ENCODE measurements at regions not wholly inside any gene's neighbourhood (a gene's known extent, or its start where the extent isn't known, plus 50 kb on each side); places are given as distances from the start of the nearest gene placed in this dataset.

DNA sequence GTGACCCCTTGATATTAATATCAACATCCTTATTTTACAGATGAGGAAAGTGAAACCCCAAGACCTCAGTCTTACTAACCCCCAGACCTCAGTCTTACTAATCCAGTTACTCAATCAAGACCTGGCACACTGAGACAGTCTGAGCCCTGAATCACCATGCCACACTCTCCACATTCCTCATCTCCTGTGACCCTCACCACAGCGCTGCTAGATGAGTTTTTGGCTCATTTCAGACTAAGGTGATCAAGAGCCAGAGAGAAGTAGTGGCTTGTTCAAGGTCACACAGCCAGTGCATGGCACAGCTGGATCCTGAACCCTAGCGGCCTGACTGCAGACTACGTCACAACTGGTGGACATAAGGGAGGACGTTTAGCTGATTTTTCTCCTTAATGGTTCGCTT lies 579.2 kb downstream of the BCL11B start:
- no peak overlapping the region for H3K27ac Mint-ChIP-seq
- CTCF ChIA-PET, result no interaction called here
- H3K27me3 Mint-ChIP-seq (ENCODE audit: low read depth), result no peaks in the 10 kb centered on the region; the same call in 1 of the 2 replicates
- DNase-seq (ENCODE audit: low spot score) (no peak), ATAC-seq (no peak)
- no peaks in the 10 kb centered on the region for H3K36me3 Mint-ChIP-seq
- H3K9me3 Mint-ChIP-seq, result peaks cover 14% of the 10 kb centered on the region
- no peak for TF ChIP-seq ETV6 (CRISPR knock-in tag; IDR thresholded peaks at IDR 0.05)
- TF ChIP-seq TP53 (CRISPR knock-in tag; IDR thresholded peaks at IDR 0.05), result no peak
- TF ChIP-seq KAT7 (CRISPR knock-in tag; IDR thresholded peaks at IDR 0.05; ENCODE audit: borderline replicate concordance), result no peak
- TF ChIP-seq AFF4 (CRISPR knock-in tag; IDR thresholded peaks at IDR 0.05; ENCODE audit: borderline replicate concordance), result no peak
- no peak for TF ChIP-seq FOXP1 (CRISPR knock-in tag; IDR thresholded peaks at IDR 0.05; ENCODE audit: borderline replicate concordance)
- TF ChIP-seq ESRRA (CRISPR knock-in tag; IDR thresholded peaks at IDR 0.05; ENCODE audit: borderline replicate concordance), result no peak
- TF ChIP-seq RORB (CRISPR knock-in tag; IDR thresholded peaks at IDR 0.05), result no peak
- no peak for TF ChIP-seq RELA (CRISPR knock-in tag; IDR thresholded peaks at IDR 0.05; ENCODE audit: borderline replicate concordance)
- no peak for TF ChIP-seq ZNF396 (CRISPR knock-in tag; IDR thresholded peaks at IDR 0.05; ENCODE audit: borderline replicate concordance)
- H3K4me1 Mint-ChIP-seq, result peaks cover 3% of the 10 kb centered on the region; the same call in 1 of the 2 replicates
- no peak overlapping the region for H3K4me3 Mint-ChIP-seq
- POLR2A ChIA-PET, result no interaction called here

DNA sequence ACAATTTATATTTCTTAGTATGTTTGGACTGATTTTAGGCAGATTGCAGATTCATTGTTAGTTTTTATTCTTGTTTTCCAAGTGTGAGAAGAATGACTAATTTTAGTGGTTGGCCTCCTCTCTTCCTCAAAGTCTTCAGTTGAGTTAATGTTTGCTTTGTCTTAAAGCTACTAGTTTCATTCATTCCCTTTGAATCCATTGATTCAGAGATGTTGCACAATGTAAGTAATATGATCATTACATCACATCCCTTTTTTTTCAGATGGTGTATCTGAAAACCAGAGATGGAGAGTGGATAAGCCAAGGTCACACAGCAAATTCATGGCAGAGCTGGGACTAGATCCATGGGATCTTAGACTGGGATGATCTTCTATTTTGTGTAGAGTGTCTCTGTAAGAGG lies 577.5 kb downstream of the BCL11B start:
- H3K36me3 Mint-ChIP-seq, result no peaks in the 10 kb centered on the region
- no peak for ATAC-seq
- no peaks in the 10 kb centered on the region for H3K27me3 Mint-ChIP-seq (ENCODE audit: low read depth)
- TF ChIP-seq NFATC4 (CRISPR knock-in tag; IDR thresholded peaks at IDR 0.05), result no peak
- CTCF ChIA-PET, result no interaction called here
- no peak overlapping the region for H3K4me3 Mint-ChIP-seq
- no peak for DNase-seq (ENCODE audit: low spot score)
- POLR2A ChIA-PET, result no interaction called here
- peaks cover 17% of the 10 kb centered on the region for H3K9me3 Mint-ChIP-seq
- H3K4me1 Mint-ChIP-seq, result peaks cover 3% of the 10 kb centered on the region; the same call in 1 of the 2 replicates
- H3K27ac Mint-ChIP-seq, result no peak overlapping the region

- Mint-ChIP-seq H3K27ac (no peak overlapping the region), H3K36me3 (no peaks in the 10 kb centered on the region), H3K27me3 (ENCODE audit: low read depth) (no peaks in the 10 kb centered on the region), H3K4me1 (peaks cover 8% of the 10 kb centered on the region), H3K4me3 (no peak overlapping the region), H3K9me3 (peaks cover 17% of the 10 kb centered on the region)
- POLR2A ChIA-PET, result no interaction called here
- ATAC-seq (no peak), DNase-seq (ENCODE audit: low spot score) (no peak)
- TF ChIP-seq USF1 (CRISPR knock-in tag; IDR thresholded peaks at IDR 0.05) (no peak), ZNF138 (CRISPR knock-in tag; conservative IDR thresholded peaks at IDR 0.05) (no peak), SMAD3 (CRISPR knock-in tag; IDR thresholded peaks at IDR 0.05; ENCODE audit: borderline replicate concordance) (no peak), GABPB1 (CRISPR knock-in tag; IDR thresholded peaks at IDR 0.05) (no peak), OVOL2 (CRISPR knock-in tag; IDR thresholded peaks at IDR 0.05; ENCODE audit: borderline replicate concordance) (no peak), AFF4 (CRISPR knock-in tag; IDR thresholded peaks at IDR 0.05; ENCODE audit: borderline replicate concordance) (no peak)
- TF ChIP-seq, protein P1, sequence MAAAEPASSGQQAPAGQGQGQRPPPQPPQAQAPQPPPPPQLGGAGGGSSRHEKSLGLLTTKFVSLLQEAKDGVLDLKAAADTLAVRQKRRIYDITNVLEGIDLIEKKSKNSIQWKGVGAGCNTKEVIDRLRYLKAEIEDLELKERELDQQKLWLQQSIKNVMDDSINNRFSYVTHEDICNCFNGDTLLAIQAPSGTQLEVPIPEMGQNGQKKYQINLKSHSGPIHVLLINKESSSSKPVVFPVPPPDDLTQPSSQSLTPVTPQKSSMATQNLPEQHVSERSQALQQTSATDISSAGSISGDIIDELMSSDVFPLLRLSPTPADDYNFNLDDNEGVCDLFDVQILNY (CRISPR knock-in tag; IDR thresholded peaks at IDR 0.05), result no peak
- CTCF ChIA-PET, result no interaction called here
Measured at GRCh38 chr14:98695809-98696208, 576.2 kb downstream of the BCL11B start.

All from WTC11 (cell line).